DOHH2 (cell line): ENCODE measurements at regions not wholly inside any gene's neighbourhood (a gene's known extent, or its start where the extent isn't known, plus 50 kb on each side); places are given as distances from the start of the nearest gene placed in this dataset.

ENCODE experiments used
- H3F3A ChIP-seq: fragments of 200-600 bp; sonication (generic), shearing (Covaris generic); 2 replicates; pipeline ENCODE4 v1.6.0; 2016; ENCODE audit warnings: antibody characterized with exemption, mild to moderate bottlenecking; ENCODE audit not compliant: control insufficient read depth, insufficient read depth
- H3K27ac ChIP-seq: fragments of 200-600 bp; sonication (generic); 2 replicates; pipeline ENCODE4 v1.5.1; 2014; ENCODE audit warnings: low read depth, mild to moderate bottlenecking, low read length, moderate library complexity
- H3K27me3 ChIP-seq: fragments of 200-600 bp; sonication (generic); 2 replicates; pipeline ENCODE4 v1.6.1; 2014; ENCODE audit warnings: mild to moderate bottlenecking, low read length, mixed read lengths; ENCODE audit not compliant: control insufficient read depth
- H3K36me3 ChIP-seq: fragments of 200-600 bp; sonication (generic); 2 replicates; pipeline ENCODE4 v1.6.1; 2014; ENCODE audit warnings: mild to moderate bottlenecking, low read length, moderate library complexity, mixed read lengths; ENCODE audit not compliant: control insufficient read depth
- H3K4me1 ChIP-seq: fragments of 200-600 bp; sonication (generic); 2 replicates; pipeline ENCODE4 v1.6.1; 2014; ENCODE audit warnings: mild to moderate bottlenecking, low read length, mixed read lengths; ENCODE audit not compliant: control insufficient read depth
- H3K4me2 ChIP-seq: fragments of 200-600 bp; sonication (generic); 2 replicates; pipeline ENCODE4 v1.6.0; 2014; ENCODE audit warnings: mild to moderate bottlenecking, low read length, moderate library complexity
- H3K4me3 ChIP-seq: fragments of 200-600 bp; sonication (generic); 2 replicates; pipeline ENCODE4 v1.5.1; 2014; ENCODE audit warnings: mild to moderate bottlenecking, low read length, mixed read lengths
- H3K79me2 ChIP-seq: fragments of 200-600 bp; sonication (generic); 2 replicates; pipeline ENCODE4 v1.6.1; 2014; ENCODE audit warnings: mild to moderate bottlenecking, low read length, mixed read lengths; ENCODE audit not compliant: control insufficient read depth
- H3K9me2 ChIP-seq: fragments of 200-600 bp; sonication (generic); replicated peaks from 2 replicates; pipeline ENCODE4 v1.6.1; 2014; ENCODE audit warnings: mild to moderate bottlenecking, low read length, mixed read lengths; ENCODE audit not compliant: control insufficient read depth
- H3K9me3 ChIP-seq: fragments of 200-600 bp; sonication (generic); 2 replicates; pipeline ENCODE4 v1.6.1; 2014; ENCODE audit warnings: antibody characterized with exemption, low read length, mixed read lengths; ENCODE audit not compliant: control insufficient read depth, insufficient read depth
- H4K20me1 ChIP-seq: fragments of 200-600 bp; sonication (generic); 2 replicates; pipeline ENCODE4 v1.6.0; 2014; ENCODE audit warnings: low read depth, mild to moderate bottlenecking, antibody characterized with exemption, low read length, moderate library complexity; ENCODE audit not compliant: control insufficient read depth, insufficient read depth
- CTCF ChIP-seq: fragments of 200-600 bp; sonication (generic); IDR thresholded peaks from one replicate; pipeline ENCODE4 v1.5.1; 2014; ENCODE audit warnings: antibody characterized with exemption, mild to moderate bottlenecking, low read depth, low read length; ENCODE audit not compliant: poor library complexity, severe bottlenecking
- EZH2phosphoT487 ChIP-seq: fragments of 200-600 bp; sonication (generic); IDR thresholded peaks from 2 replicates; pipeline ENCODE4 v1.6.1; 2017; ENCODE audit warnings: borderline replicate concordance, mild to moderate bottlenecking, antibody characterized with exemption, low read length, moderate library complexity, mixed read lengths

- TF ChIP-seq CTCF (no peak), EZH2phosphoT487 (no peak)
- Histone ChIP-seq H3K36me3 (no peaks in the 10 kb centered on the region), H3K4me2 (no peak overlapping the region), H3K9me2 (no peaks in the 10 kb centered on the region), H3K9me3 (no peaks in the 10 kb centered on the region), H3K4me3 (no peak overlapping the region), H3F3A (no peaks in the 10 kb centered on the region), H3K79me2 (no peaks in the 10 kb centered on the region), H4K20me1 (no peaks in the 10 kb centered on the region), H3K27me3 (no peaks in the 10 kb centered on the region), H3K4me1 (no peaks in the 10 kb centered on the region), H3K27ac (no peak overlapping the region)
Observed at GRCh38 chr20:55579802-55580201, 425.5 kb downstream of the CBLN4 start.

- H3K4me3 ChIP-seq: no peak overlapping the region
- no peak overlapping the region for H3K4me2 ChIP-seq
- no peak for TF ChIP-seq CTCF
- TF ChIP-seq EZH2phosphoT487: no peak
- H3K27ac ChIP-seq: no peak overlapping the region
- no peaks in the 10 kb centered on the region for H3K27me3 ChIP-seq
- H3F3A ChIP-seq: no peaks in the 10 kb centered on the region
- no peaks in the 10 kb centered on the region for H3K9me3 ChIP-seq
- H3K4me1 ChIP-seq: no peaks in the 10 kb centered on the region
- no peaks in the 10 kb centered on the region for H3K79me2 ChIP-seq
- no peaks in the 10 kb centered on the region for H3K36me3 ChIP-seq
- no peaks in the 10 kb centered on the region for H3K9me2 ChIP-seq
- H4K20me1 ChIP-seq: no peaks in the 10 kb centered on the region
Observed at GRCh38 chr20:55576981-55577380, 428.3 kb downstream of the CBLN4 start.

- Histone ChIP-seq H3K9me3 (no peaks in the 10 kb centered on the region), H3K79me2 (no peaks in the 10 kb centered on the region), H3K27ac (no peak overlapping the region), H3K36me3 (no peaks in the 10 kb centered on the region), H3K27me3 (no peaks in the 10 kb centered on the region), H4K20me1 (no peaks in the 10 kb centered on the region), H3K4me2 (no peak overlapping the region), H3K4me1 (no peaks in the 10 kb centered on the region), H3K4me3 (no peak overlapping the region), H3F3A (no peaks in the 10 kb centered on the region), H3K9me2 (no peaks in the 10 kb centered on the region)
- TF ChIP-seq EZH2phosphoT487 (no peak), CTCF (no peak)
Observed at GRCh38 chr20:55569084-55569483, 436.2 kb downstream of the CBLN4 start.

GRCh38 chr20:55567826-55568225 is 437.5 kb downstream of the CBLN4 start:
- Histone ChIP-seq H3K4me2 (no peak overlapping the region), H3K4me1 (no peaks in the 10 kb centered on the region), H3F3A (no peaks in the 10 kb centered on the region), H4K20me1 (no peaks in the 10 kb centered on the region), H3K4me3 (no peak overlapping the region), H3K27ac (no peak overlapping the region), H3K79me2 (no peaks in the 10 kb centered on the region), H3K9me3 (no peaks in the 10 kb centered on the region), H3K9me2 (no peaks in the 10 kb centered on the region), H3K36me3 (no peaks in the 10 kb centered on the region), H3K27me3 (no peaks in the 10 kb centered on the region)
- TF ChIP-seq CTCF (no peak), EZH2phosphoT487 (no peak)
